WI38 (cell line): ENCODE measurements at regions not wholly inside any gene's neighbourhood (a gene's known extent, or its start where the extent isn't known, plus 50 kb on each side); places are given as distances from the start of the nearest gene placed in this dataset.

Source experiments
- H3K4me3 ChIP-seq: 2 replicates; pipeline ENCODE4 v1.5.1; 2011; ENCODE audit warnings: low read depth, mild to moderate bottlenecking, control low read depth, low read length
- TF ChIP-seq, protein P1 (sequence below): IDR thresholded peaks from 2 replicates; pipeline ENCODE4 v1.5.1; 2012; ENCODE audit warnings: low read depth, mild to moderate bottlenecking, control low read depth, low read length

DNA sequence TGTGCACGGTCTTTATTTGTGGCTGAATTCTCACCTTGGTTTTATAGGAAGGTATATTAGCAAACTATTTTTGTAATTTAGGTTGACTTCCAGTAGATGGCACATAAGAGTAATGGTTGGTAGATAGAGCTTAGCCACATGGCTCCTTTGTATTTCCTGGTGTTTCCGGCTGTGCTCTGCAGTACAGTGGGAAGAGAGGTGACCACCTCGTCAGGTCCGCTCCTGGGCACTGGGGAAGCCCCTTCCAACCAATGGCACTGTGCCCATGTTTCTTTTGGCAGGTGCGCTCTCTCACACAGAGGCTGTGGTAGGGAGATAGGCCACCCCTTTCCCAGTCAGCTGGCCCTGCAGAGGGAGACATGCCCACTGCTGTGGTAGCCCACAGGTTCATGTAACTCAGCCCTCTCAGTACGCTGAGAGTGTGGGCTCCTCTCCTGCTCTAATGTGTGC, 74.3 kb upstream of the ATP12A start:
- TF ChIP-seq, protein P1, sequence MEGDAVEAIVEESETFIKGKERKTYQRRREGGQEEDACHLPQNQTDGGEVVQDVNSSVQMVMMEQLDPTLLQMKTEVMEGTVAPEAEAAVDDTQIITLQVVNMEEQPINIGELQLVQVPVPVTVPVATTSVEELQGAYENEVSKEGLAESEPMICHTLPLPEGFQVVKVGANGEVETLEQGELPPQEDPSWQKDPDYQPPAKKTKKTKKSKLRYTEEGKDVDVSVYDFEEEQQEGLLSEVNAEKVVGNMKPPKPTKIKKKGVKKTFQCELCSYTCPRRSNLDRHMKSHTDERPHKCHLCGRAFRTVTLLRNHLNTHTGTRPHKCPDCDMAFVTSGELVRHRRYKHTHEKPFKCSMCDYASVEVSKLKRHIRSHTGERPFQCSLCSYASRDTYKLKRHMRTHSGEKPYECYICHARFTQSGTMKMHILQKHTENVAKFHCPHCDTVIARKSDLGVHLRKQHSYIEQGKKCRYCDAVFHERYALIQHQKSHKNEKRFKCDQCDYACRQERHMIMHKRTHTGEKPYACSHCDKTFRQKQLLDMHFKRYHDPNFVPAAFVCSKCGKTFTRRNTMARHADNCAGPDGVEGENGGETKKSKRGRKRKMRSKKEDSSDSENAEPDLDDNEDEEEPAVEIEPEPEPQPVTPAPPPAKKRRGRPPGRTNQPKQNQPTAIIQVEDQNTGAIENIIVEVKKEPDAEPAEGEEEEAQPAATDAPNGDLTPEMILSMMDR, result no peak

DNA sequence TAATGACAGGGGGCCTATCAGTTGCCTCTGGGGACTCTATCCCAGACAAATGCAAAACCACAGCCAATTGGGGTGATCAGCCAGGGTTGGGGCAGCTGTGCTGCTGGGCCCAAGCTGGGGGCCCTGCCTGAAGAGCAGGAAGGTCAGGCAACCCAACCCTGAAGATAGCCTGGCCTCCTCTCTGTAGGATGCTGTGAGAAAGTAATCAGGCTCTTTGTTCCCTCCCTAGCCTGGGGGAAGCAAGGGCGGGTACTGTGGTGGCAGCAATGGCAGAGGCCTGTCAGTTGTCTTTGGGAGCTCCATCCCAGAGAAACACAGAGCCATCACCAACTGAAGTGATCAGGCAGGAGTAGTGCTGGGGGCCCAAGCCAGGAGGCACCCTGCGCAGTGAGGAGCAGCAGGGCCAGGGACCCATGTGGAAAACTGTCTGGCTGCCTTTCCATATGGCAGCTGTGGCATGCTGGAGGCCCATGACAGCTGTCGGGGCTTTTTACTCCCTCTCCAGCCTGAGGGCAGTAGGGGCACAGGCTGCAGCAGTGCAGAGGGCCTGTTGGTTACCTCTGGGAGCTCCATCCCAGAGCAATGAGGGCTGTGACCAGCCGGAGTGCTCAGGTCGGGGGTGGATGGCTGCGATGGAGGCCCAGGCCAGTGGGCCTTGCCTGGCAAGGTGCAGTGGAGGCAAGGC, 73.6 kb upstream of the ATP12A start:
- no peak overlapping the region for H3K4me3 ChIP-seq
- TF ChIP-seq, protein P1, result no peak

More for the DNA sequence above, 74.3 kb upstream of the ATP12A start:
- no peak overlapping the region for H3K4me3 ChIP-seq

DNA sequence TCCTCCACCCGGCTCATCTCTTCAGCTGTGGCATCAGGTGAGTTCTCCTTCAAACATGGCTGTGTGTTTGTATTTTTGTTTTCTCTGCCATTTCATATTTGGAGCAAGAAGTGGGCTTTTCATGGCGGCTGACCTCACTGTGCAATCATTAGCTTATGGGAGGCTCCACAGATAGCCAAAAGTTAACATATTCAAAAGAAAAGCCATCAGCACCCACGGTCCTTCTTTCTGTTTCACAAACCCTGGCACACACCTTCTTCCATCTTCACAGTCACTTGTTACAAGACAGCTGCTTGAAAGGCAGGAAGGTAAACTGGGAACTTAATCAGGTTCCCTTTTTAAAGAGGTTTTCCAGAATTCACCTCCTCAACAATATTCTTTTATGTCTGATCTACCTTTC, 69.3 kb upstream of the ATP12A start:
- TF ChIP-seq, protein P1, result no peak
- no peak overlapping the region for H3K4me3 ChIP-seq

DNA sequence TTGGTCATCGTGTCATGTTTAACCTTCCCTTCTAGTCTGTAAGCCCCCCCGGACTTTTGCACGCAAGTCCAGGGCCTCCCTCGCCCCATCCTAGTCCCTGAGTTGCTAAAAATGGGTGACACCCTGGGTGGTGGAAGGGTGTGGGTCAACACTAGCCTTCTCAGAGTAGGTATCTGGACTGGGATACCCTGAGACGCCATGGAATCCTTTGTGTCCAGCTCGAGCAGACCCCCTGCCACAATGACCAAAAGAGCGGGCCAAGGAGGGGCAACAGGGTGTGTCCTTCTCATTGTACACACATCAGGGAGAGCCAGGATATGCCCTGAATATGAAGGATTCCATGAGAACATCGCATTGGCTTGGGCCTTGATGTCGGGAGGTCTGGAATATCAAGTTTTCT, 67.5 kb upstream of the ATP12A start:
- no peak overlapping the region for H3K4me3 ChIP-seq
- TF ChIP-seq, protein P1, result no peak

DNA sequence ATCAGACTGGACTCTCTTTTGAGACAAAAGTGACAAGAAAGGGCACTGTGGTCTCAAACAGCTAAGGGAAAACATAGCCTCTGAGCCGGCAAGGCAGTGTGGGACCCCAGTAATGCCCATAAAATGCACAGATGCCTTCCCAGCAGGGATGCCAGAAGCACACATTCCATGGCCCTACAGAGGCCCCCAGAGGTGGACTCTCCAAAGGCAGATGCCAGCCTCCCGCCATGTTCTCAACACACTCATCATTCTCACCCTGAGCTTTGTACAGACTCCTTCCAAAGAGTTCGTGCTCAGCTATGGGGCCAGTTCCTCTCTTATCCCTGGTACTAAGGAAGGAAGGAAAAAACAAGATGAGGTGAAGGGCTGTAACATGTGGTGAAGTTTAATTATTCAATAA, 67.1 kb upstream of the ATP12A start:
- H3K4me3 ChIP-seq, result no peak overlapping the region
- TF ChIP-seq, protein P1, result no peak

DNA sequence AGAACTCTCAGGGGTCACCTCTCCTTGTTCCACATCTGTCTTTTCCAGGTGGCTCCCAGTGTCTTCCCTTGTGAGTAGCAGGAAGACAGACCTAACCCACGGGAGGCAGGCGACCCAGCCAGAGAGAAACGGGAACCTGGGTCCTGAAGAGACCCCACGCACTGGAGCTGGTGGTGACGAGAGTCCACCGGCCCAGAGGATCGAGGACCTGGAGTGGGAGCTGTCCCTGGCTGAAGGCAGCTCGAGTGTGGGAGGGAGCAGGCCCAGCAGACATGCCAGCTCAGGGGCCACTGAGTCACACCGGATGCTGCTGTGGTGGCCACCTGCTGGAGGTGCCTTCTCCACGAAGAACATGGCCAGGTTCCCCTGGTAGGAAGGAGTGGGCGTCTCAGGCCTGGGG, 66.5 kb upstream of the ATP12A start:
- no peak overlapping the region for H3K4me3 ChIP-seq
- TF ChIP-seq, protein P1, result no peak

DNA sequence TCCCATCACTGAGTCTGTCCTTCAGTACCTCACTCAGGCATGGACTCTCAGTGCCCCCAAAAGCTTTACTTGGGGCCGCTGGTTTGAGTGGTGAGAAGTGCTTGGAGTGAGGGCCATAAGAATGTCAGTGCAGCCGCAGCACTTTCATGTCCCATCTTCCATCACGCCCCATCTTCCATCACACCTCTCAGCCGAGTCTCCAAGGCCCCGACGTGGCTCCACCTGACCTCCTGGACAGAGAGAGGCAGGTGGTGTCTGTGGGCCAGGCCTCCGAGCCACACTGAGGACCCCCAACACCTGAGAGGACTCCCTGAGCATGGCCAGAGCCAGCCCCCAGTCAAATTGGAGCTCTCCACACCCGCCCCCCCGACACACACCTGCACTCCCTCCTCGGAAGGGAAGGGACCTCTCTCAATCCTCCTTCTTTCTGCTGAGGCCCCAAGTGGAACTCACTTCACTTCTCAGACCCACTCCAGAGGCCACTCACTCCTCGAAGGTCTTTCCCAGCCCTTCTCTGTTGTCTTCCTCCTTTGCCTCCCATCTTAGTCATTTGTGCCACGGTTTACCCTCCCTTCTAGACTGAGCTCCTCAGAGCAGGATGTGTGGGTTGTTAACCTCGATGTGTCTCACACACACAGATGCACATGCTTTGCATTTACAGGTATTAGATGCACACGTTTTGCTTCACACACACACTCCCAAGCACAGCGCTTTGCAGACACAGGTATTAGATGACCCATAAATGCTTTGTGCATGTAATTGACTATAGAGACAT, 65.7 kb upstream of the ATP12A start:
- TF ChIP-seq, protein P1, result no peak
- no peak overlapping the region for H3K4me3 ChIP-seq
